UCSD-AML1 (cell line): ENCODE measurements at regions not wholly inside any gene's neighbourhood (a gene's known extent, or its start where the extent isn't known, plus 50 kb on each side); places are given as distances from the start of the nearest gene placed in this dataset.

ENCODE experiments used
- DNase-seq: peaks from one replicate; lab custom pipeline; 2025; ENCODE audit not compliant: unreplicated experiment; lab: John Stamatoyannopoulos, UW

DNA sequence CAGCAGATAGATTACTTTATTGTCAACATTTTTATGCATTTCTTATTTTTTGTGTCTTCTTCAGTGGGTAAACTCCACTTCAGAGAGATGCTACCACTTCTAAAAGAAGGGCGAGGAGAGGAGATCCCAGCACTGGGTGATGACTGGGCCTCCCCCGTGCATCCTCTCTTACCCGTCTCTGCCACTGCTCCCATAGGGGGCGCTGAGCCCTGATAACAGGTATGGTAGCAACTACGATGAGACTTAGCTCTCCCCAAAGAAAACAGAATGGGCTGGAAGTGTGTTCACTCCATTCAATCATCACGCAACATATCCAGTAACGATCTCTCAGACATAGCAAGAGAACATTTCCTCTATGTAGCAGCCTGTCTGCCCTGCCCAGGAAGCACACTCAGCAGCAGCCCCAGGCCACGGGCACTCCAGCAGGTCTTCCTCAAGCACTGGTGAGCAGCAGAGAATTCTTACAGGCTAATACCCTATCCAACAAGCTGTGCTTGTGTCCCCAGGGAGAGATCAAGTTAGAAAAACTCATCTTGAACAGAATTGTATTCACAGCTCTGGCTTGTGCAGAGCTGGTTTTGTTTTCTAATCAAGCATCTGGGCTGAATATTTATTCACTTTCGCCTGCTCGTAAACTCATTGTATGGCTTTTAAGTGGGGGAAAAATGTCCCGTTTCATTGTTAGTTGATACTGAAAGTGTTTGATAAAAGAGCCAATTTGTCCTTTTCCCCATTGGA is 533.1 kb upstream of the CDH4 start:
- no peak for DNase-seq

DNA sequence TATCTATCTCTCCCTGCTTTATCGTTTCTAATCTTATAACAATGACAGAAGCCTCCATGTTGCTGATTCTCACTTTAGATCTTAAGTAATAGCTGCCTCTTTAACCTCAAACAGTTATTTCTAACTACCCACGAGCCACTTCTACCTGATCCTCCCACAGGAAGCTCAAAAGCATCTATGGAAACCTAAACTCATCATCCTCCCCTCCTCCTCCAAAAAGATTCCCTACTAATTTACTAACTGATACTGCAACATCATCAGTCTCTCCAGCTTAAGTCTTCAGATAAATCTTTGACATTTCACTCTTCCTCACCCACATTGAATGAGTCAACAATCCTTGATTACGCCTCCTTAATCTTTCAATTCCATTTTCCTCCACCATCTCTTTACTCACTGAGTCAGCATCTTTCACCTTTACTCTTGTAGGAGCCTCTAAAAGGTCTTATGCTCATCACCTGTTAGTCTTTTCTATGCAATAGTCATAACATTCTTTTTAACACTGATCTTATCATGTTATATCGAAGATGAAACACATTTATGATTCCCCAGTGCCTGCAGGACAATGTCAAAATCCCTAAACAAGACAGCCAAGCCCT is 526.7 kb upstream of the CDH4 start:
- DNase-seq = no peak

DNA sequence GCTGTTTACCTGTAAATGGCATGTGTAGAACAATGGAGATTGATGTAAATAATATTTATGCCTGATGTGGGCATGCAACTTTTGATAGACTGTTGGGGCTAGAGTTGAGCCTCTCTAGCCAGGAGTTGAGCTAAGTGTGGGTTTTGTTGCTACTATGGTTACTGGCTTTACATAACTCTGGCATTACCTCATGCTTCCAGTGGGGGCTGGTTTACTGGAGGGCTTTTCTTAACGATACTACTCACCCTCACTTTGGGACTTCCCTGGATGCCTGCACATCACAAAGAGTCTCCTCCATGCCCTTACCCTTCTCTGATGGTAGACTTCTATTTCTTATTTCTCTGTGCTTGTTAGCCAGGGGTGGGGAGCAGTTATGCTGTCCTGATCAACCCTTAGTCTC is 524.6 kb upstream of the CDH4 start:
- no peak for DNase-seq

GRCh38 chr20:60728705-60729104 is 523.4 kb upstream of the CDH4 start:
- DNase-seq = no peak

DNA sequence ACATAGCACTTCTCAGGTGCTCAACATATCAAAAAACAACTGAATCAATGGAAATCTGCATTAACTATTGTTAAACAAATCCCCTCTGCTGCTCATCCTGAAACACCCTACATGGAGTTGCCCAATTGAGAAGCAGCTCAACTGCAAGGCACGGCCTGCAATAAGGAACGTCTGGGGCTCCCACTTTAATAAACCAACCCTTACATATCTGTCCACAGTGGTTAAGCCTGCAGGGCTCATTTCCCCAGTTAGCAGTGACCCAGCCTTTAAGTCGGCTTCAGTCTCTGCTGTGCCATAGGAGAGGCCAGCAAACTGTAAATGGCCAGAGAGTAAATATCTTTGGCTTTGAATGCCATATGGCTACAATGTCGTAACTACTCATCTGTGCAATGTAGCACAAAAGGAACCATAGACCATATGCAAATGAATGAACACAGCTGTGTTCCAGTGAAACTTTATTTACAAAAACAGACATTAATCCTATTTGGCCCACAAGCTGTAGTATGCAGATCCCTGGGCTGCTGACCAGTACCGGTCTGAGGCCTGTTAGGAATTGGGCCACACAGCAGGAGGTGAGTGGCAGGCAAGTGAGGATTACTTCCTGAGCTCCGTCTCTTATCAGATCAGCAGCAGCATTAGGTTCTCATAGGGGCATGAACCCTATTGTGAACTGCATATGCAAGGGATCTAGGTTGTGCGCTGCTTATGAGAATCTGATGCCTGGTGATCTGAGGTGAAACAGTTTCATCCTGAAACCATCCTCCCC is 522.7 kb upstream of the CDH4 start:
- DNase-seq = no peak

DNA sequence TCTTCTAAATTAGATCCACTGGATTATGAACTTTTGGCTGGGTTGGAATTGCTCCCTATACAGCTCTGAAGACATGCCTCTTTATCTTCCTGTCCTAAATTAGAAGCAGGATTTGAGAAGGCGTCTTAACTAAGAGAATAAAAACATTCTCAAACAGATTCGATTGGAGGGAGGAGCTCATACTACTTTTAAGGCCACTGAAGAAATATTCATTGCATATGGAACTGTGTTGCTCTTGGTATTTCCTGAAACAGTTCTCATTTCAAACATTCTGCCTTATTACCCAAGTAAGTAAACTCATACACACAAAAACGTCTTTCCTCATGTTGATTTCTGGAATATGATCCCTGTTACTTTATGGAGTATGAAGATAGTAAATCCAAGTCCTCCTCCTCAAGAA is 519.7 kb upstream of the CDH4 start:
- DNase-seq = no peak

DNA sequence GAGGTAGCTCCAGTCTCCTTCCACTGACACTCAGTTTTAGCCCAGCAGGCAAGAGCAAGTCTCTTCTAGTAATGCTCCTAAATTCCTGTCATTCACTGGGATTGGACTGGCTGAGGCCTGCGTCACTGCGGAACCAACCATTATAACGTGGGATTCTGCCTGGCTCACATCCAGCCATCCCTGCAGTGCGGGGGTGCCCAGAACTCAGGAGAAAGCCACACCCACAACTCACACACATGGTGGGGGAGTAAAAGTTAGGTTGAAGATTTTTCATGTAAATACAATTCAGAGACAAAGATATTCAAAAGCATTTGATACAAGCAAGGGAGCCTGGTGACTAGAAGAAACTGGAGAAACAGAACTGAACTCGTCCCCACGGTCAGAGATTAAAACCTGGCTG is 504.0 kb upstream of the CDH4 start:
- DNase-seq = no peak

DNA sequence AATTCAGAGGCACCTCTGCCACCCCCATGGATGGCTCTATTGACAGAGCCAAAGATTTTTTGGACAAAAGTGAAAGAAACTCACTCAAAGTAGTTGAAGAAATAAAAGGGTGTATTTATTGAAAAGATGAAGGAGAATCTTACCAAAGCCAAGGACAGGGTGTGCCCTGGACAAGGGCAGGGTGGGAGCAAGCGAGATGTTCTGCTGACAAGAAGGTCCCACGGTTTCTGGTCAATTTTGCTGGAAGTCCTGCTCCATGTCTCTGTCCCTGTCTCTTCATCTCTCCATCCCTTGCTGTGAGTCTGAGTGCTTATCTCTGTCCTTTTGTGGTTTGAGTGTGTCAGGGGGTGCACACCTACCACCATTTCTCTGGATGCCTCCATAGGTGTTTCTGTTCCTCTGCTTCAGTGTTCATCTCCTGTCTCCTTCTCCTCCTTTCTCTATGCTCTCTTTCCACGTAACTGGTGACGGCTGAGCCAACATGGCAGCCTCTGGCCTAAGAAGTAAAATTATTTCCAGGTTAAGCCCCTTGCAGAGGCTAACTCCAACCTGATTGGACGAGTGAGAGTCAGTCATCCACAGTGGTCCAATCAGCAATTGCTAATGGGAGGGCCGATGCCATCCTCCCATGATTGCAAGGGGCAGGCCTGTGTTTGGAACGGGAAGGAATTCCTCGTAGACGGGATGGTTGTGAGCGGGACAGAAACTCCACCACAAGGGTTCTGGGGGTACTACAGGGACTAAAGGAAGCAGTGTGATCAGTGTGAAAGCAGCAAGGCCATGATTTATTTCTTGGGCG is 502.1 kb upstream of the CDH4 start:
- DNase-seq = no peak

DNA sequence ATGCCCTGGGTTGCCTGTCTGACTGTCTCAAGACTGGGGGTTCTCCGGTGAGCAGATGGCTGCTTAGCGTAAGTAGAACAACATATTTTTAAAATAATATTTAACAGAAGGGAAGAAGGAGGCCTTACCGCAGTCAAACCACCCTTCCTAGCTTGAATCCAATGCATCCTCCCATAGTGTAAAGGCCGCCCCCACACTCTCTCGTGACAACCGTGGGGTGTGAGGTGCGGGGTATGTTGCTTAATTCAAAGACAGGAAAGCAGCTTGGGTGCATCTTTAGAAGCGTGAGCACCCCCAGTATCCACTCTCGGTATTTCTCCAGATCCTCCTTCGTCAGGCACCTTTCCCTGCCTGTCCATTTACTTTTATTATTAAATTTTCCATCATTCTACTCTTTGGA is 501.2 kb upstream of the CDH4 start:
- no peak for DNase-seq

GRCh38 chr20:60751826-60752225 is 500.2 kb upstream of the CDH4 start:
- DNase-seq = no peak

GRCh38 chr20:60752741-60753420 is 499.2 kb upstream of the CDH4 start:
- DNase-seq = no peak

- no peak for DNase-seq
These were observed 497.2 kb upstream of the CDH4 start for GRCh38 chr20:60754856-60755255.

DNA sequence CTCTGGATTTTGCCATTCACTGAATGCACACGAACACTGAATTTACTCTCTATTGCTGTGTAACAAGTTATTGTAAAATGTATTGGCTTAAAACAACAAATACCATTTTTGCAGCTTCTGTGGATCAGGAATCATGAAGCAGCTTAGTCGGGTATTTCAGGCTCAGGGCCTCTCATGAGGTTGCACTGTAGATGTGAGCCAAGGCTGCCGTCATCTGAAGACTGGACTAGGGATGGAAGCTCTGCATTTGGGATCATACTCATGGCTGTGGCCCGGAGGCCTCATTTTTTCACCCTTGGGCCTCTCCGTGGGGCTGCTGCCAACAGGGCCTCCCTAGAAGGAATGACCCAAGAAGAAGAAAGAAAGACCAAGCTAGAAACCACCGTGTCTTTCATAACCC is 492.4 kb upstream of the CDH4 start:
- DNase-seq = no peak

- no peak for DNase-seq
These were observed 491.6 kb upstream of the CDH4 start for GRCh38 chr20:60760256-60761000.

GRCh38 chr20:60761056-60761455 is 491.0 kb upstream of the CDH4 start:
- DNase-seq = no peak

DNA sequence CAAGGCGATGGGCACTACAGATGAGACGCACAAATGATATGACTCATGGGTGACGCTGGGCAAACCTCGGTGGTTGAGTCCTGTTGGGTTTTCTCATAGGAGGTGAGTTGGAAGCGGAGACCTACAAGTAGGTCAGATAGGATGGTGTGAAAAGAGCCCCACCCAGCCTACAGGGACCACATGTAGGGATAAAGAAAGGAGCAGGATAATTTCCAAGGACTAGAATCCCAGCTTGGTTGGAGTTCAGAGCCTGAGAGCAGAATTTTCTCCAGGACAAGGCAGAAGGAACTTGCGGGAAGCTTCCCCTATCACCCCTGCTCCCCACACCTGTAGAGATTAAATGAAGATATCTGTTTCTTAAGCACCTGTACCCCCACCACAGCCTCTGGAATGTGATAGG is 489.7 kb upstream of the CDH4 start:
- no peak for DNase-seq

DNA sequence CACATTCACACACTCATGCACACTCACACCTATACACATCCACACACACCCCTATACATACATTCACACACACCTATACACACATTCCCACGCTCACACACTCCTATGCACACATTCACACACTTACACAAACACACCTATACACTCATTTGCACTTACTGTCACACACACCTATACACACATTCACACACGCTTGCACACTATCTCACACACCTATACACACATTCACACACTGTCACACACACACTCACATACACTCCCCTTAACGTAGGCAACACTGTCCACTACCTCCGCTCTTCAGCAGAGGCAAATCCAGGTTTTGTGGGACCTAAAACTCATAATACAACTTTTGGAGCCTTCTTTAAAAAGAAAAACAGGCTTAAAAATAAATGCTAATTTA is 487.7 kb upstream of the CDH4 start:
- DNase-seq = no peak

- DNase-seq = no peak
These were observed 487.3 kb upstream of the CDH4 start for GRCh38 chr20:60764771-60765170.

GRCh38 chr20:60765821-60766403 is 486.1 kb upstream of the CDH4 start:
- DNase-seq = no peak

GRCh38 chr20:60768216-60768615 is 483.8 kb upstream of the CDH4 start:
- no peak for DNase-seq
